ENCODE measurements at regions not wholly inside any gene's neighbourhood (a gene's known extent, or its start where the extent isn't known, plus 50 kb on each side); places are given as distances from the start of the nearest gene placed in this dataset.

DNA sequence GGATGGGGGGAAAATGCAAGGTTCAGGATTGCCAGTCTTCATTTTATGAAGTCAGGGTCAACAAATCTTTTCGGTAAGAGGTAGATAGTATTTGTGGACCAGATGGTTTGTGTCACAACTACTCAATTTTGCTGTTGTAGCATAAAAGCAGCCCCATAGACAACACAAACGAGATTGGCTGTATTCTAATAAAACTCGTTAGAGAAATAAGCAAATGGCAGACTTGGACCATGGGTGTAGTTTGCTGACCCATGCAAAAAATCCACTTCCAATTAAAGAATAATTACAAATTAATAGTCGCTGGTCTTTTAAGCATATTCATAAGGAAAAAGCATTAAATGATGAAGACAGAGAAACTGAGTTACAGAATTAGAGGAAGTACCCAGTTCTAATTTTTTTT, 247.1 kb downstream of the CRPPA start:
- DNase-seq = no peak
- intact Hi-C loops (cut with DNase I) = no loop called here

DNA sequence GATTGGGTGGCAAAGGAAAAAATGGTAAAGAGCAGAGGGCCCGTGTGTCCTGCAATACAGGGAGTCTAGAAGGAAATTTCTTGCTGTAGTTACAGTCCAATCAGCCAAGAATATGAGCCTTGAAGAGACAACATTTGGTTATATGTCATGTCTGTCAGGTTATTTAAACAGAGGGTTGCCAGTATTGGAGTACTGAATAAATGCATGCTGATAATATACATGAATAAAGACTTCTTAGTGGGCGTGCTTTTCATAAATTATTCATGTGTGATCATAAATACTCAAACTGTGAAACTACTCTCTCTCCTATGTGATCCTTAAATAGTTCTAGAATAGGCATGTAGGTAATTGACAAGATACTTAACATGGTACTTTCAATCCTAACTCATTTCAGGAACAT, 249.0 kb downstream of the CRPPA start:
- no peak for DNase-seq
- intact Hi-C loops (cut with DNase I) = no loop called here

DNA sequence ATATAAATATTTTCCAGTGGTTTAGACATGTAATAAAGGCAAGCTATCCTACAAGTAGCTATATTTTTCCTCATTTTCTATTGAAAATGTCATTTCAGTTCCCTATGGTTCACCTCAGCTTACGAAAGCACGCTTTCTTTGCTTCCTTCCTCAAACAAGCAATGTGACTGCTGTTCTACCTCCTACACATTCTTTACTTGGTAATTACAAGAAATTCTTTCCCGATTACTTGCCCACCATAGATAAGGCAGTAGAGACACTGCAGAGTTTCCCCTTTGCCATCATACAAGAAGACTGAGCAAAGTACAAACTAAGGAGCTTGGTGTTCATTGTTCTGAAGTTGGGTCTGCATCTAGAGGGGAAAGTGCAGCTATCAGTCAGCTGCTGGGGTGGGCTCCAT, 249.4 kb downstream of the CRPPA start:
- intact Hi-C loops (cut with DNase I) = no loop called here
- DNase-seq = no peak

DNA sequence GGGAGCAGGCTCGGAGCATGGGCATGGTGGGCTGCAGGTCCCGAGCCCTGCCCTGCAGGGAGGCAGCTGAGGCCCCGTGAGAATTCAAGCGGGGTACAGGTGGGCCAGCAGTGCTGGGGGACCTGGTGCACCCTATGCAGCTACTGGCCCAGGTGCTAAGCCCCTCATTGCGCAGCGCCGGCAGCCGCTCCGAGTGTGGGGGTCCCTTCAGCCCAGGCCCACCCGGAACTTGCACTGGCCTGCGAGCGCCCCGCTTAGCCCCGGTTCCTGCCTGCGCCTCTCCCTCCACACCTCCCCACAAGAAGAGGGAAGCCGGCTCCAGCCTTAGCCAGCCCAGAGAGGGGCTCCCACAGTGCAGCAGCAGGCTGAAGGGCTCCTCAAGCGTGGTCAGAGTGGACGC, 250.7 kb downstream of the CRPPA start:
- DNase-seq = peak in 3 of 10 donors; percentile 65 to 76 (median 74)

DNA sequence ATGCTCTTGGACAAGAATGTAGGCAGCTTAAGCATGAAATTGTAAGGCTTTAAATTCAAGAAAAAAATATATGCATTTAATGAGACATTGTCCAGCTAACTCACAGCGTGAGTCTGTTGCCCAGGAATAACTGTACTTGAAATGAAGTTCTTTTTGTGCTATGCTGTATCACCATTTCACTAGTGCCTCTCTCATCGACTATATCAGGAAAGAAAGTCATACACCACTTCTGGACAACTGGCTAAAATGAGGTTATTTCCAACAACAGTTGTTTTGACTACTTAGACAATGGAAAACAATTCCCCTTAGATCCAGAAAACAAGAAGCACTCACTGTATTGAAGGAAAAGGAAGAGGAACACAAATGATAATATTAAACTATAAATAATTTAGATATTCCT, 251.8 kb downstream of the CRPPA start:
- DNase-seq = no peak
- intact Hi-C loops (cut with DNase I) = no loop called here

More for the DNA sequence above, 250.7 kb downstream of the CRPPA start:
- intact Hi-C loops (cut with DNase I) = no loop called here

DNA sequence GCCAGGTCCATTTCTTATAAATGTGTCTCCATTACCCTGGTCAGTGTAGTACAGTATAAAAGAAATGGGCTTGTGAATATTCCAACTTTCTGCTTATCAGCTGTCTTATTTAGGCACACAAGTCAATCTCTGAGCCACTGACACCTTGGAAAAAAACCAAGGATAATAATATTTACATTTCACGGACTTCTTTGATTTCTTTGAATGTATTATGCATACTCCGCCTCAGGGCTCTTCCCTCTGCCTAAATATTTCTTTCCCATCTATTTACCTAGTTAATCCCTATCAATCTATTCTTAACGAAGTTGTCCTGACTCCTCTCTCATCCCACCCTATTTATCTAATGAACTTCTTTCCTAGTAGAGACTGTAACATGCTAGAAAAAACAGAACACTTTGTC, 253.8 kb downstream of the CRPPA start:
- no peak for DNase-seq
- intact Hi-C loops (cut with DNase I) = no loop called here

DNA sequence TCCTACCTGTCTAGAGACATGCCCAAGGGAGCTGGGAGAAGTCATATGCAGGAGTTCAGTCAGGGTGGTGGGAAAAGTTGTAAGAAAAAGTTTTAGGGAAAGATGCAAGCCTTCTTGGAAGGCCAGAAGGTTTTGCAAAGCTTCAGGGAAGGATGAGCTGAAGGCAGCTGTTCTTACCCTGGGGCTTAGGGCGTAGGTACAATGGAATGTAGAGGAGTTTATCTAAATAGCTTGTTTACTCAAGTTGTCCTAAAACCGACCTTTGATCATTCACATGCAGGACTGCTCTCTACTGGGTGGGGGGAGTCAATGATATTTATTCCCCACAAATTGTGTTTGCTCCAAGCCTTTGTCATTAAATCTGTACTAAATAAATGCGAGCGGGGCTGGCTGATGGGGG, 277.0 kb downstream of the CRPPA start:
- no peak for DNase-seq
- intact Hi-C loops (cut with DNase I) = no loop called here

DNA sequence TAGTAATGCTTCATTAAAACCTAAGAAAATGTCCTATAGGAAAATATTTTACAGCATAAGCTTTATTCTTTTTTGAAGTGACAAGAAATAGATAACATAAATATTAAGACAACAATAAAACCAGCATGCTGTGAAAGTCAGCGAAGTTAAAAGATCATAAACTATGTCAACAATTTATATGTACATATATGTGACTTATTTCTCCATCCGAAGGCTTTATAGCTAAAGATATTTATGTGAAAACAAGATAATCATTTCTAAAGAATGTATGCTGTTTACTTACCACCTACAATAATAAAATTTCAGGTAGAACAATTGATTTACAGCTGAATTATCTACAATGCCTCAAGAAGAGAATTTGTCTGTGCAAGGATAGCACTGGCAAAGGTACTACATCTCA, 283.4 kb downstream of the CRPPA start:
- intact Hi-C loops (cut with DNase I) = no loop called here

DNA sequence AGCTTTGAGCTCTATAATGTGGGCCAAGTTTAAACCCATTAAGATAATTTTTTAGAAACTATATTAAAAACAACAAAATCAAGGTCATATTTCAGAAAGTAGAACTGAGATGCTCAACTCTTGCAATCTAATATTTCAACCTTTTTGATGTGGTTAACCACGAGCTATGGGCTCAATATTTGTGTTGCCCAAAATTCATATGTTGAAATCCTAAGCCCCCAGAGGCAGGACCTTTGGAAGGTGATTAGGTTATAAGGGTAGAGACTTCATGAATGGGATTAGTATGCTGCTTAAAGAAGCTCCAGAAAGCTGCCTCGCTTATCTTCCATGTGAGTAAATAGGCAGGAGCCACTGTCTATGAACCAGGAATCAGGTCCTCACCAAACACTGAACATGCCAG, 284.4 kb downstream of the CRPPA start:
- intact Hi-C loops (cut with DNase I) = no loop called here
- DNase-seq = no peak

More for the DNA sequence above, 283.4 kb downstream of the CRPPA start:
- DNase-seq = no peak

DNA sequence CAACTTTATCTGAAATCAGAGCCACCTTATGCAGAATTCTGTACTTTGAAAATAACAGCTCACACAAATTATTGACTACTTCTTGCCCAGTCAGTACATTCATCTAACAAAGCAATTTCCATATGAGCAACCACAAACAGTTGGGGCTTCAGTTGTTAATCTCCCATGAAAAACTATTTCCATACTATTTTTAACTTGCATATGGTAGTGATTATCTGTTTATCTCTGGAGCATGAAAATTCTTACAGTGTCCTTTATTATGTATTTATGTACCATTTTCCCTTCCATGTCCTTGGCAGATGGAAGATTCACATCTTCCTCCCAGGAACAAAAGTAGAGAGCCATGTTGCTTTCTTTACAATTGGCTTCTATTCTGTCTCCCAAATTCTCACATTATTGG, 285.7 kb downstream of the CRPPA start:
- intact Hi-C loops (cut with DNase I) = no loop called here
- no peak for DNase-seq

DNA sequence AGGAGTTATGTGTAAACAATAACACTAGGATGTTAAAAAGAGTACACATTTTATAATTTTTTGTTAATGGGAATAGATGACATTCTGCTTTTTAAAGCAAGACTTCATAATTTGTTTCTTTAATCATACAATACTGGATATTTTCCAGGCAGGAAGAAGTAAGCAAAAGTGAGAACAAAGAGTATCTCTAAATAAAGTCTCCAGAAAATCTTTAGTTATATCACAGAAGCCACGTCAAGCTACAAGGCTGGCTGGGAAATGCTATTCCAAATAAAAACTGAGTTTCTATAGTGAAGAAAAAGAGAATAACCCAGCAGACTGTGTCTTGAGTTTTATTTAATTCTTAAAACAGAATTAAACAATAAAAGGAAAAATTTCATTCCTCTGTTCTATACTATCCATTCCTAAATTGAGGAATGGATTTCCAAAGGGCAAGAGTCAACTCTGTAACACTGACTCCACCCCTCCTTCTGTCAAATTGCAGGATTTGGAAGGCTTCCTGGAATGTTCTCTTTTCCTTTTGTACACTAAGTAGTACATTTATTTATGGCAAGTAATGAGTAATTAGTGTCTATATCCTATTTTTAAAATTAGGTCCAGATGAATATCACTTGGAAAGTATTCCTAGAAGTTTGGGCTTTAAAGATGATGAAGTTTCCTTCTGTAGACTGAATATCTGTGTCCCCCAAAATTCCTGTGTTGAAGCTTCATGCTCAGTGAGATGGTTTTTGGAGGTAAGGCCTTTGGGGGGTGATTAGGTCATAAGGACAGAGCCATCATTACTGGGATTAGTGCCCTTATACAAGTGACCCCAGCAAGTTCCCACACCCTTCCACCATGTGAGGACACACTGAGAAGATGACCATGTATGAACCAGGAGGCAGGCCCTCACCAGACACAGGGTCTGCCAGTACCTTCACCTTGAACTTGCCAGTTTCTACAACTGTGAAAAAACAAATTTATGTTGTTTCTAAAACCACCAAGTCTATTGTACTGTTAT, 290.9 kb downstream of the CRPPA start:
- no peak for DNase-seq
- intact Hi-C loops (cut with DNase I) = no loop called here

DNA sequence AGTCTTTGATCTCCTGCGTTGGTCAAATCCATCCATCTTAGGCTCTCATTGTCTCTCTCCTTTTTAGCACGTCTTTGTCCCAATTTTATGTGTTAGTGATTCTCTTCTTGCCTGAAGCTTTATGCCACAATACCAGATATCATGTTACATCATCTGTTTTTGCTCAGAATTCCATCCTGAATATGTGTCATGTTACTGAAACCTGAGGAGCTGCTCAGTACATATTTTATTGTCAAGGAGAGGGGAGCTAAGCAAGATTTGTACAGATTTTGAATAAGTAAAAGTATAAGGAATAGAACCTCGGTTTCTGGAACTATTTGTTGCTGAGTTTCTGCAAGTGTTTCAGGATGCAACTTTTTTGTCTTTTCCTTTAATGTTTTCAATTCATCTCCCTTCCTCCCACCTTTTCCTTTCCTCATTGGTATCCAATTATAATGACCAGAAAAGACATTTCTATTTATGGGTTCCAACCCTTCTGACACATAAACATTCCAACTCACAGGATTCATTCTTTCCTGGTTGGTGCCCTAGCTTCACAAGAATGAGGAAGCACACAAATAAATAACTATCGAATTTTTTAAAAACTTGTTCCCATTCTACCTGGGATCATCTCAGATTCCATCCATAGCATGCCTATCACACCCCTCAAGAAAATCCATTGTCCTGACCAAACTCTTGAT, 291.8 kb downstream of the CRPPA start:
- DNase-seq = no peak
- intact Hi-C loops (cut with DNase I) = no loop called here

DNA sequence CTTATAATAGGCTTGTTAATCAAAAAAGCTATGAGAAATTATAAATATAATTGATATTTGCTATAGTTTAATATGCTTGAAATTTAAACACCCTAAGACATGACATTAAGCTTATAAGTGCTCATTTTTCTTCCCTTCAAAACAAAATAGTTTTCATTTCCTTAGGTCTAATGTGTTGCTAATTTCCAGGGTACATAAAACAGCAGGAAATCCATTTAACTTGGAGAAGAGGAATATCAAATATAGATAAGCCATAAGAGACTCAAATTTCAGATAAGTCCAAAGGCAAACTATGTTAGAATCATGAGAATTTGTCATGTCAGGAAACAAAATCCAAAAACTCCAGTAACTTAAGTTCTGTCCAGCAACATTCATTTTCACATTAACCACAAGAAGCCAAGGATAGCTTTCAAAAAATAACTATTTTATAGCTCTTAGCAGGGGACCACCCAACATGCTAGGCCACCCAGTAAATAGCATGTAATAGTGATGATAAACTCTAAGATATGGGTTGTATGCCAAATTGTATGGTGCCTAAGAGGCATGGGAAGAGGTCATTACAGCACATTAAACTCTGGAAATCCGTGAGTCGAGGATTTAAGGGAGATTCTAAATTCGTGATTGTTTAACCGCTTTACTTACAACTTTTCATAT, 298.1 kb downstream of the CRPPA start:
- no peak for DNase-seq
- intact Hi-C loops (cut with DNase I) = no loop called here

DNA sequence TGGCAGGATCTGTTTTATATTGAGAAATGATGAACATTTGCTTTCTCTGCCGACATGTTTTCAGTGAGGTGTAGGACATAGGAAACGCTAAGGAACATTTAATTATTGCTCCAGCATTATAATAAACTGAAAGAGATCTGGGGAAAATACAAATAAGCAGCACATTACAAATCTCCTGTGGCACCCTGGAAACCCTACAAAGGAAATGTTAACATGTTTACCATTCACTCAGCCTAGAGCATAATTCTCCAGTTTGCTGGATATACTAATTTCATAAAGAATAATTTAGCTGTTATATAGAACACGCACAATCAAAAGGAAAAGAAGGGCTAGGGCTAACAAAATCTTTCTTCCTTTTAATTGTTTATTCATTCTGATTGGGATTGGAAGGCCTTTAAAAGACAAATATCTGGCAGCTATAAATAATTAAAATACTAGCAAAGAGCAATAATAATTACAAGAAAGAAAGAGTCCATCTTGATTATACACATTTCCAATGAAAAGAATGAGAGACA, 299.4 kb downstream of the CRPPA start:
- DNase-seq = no peak
- intact Hi-C loops (cut with DNase I) = no loop called here

DNA sequence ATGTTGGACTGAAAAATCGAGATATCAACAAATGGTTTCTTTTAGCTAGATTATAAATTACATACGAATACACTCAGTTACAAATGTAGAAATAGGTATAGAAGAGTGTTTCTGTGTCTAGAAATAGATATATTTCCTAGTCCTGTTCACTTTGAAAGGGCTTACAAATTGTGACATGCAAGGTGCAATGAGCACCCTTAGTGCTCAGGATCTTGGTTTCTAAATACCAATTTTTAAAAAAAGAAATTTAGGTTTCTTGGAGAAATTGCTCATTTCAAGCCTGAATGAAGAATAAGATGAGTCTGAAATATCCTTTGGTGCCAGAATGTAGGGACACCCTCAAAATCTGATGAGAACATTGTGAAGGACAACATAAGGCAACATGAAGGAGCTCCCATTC, 306.0 kb downstream of the CRPPA start:
- DNase-seq = no peak
- intact Hi-C loops (cut with DNase I) = no loop called here

DNA sequence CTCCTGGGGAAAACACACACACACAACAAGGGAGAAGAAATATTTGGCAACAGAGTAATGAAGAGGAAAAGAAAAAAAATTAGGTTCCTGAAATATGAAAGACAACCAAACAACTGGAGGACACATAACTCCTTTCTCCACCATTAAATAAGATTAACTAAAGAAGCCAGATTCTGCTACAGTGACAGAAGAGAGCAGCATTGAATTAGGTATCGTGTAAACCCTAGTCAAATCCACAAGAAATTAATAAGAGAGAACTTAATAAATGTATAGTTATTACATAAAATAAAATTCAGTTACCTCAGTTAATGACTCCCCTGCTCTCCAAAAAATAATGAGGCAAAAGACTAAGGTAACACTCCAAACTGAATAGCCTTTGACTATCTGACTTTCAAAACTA, 306.7 kb downstream of the CRPPA start:
- DNase-seq = no peak

DNA sequence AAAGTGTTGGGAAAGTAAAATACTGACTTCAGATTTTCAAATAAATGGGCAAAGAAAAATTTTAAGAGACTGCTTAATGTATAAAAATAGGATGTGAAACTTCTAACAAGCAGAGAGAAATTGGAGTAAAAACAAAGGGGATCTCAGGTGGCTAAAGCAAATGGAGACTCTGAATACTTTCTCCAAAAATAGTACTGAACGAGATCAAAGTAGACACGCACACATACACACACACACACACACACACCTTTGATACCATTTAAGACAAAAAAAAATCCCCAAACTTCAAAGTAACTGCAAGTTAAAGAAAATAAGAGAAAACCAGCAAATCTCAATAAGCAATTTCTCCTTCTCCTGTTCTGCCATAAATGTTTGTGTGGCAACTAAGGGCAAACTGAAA, 307.3 kb downstream of the CRPPA start:
- no peak for DNase-seq
- intact Hi-C loops (cut with DNase I) = no loop called here

More for the DNA sequence above, 306.7 kb downstream of the CRPPA start:
- intact Hi-C loops (cut with DNase I) = no loop called here

DNA sequence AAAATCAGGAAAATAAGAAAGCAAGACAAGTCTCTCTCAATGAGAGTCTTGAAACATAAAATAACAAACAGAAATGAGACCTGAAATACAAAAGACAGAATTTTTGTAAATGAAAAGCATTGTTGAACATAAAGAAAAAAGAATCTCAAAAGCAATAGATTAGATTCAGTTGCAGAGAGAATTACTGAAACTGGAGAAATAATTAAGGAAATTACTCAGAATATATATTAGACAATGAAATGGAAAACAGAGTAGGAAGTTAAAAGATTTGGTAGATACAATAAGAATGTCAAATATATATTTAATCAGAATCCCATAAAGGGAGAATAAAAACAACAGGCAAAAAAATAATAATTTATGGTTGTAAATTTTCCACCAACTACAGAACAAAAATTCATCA, 308.3 kb downstream of the CRPPA start:
- intact Hi-C loops (cut with DNase I) = no loop called here
- DNase-seq = no peak

DNA sequence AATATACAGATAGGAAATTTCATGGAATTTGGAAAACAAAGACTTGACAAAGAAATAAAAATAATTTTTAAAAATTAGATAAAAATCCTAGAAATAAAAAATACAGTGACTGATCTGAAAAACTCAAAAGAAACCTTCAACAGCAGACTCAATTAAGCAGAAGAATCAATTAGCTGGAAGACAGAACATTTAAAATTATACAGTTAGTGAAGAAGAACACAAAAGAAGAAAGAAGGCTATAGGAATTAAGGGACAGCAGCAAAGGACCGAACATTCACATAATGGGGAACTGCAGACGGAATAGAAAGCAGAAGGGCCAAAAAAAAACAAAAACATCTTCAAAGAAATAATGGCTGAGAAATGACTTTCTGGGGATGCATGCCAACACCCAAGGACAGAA, 314.5 kb downstream of the CRPPA start:
- no peak for DNase-seq
- intact Hi-C loops (cut with DNase I) = no loop called here

DNA sequence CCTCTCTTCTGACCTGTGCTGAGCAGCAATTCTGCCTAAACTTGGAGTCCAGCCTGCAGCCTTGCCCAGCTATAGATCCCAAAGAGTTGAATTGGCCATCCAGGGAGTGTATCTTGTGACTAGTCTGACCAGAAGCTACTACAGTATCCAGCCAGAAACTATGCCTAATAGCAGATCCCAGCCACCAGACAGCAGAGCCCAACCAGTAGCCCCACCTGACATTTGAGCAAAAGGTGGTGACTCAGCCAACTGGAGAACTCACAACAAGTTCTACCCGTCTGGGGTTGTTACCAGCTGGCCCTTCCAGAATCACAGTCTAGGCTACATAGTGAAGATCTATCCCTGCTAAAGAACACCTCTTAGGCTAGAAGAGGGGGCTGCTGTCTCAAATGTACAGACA, 315.0 kb downstream of the CRPPA start:
- intact Hi-C loops (cut with DNase I) = no loop called here
- DNase-seq = no peak

DNA sequence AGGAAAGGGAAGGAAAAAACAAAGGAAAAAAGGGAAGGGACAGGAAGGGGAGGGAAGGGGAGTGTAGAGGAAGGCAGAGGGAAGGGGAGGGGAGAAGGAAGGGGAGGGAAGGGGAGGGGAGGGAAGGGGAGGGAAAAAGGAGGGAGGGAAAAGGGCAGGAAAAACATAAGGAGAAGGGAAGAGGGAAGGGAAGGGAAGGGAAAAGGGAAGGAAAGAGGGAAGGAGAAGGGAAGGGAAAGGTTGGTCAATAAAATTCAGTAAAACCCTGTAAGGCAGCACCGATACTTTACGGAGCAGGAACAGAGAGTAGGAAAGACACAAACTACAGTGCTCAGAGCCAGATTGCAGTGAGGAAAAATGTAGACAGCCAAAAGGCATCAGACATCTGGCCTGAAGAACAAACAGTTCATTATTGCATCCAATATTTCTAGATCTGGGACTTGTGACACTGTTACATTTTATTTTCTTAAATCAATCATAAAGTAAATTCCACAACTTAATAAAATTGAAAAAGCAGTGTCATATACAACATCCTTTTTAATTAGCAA, 322.0 kb downstream of the CRPPA start:
- intact Hi-C loops (cut with DNase I) = no loop called here
- no peak for DNase-seq
